GM19328 (cell line): ENCODE measurements at regions not wholly inside any gene's neighbourhood (a gene's known extent, or its start where the extent isn't known, plus 50 kb on each side); places are given as distances from the start of the nearest gene placed in this dataset.

Experiments used
- ATAC-seq: cut with Tn5 transposase; IDR thresholded peaks from one replicate; pipeline ENCODE4 v1.9.1; 2021; ENCODE audit warnings: mild to moderate bottlenecking, moderate library complexity; ENCODE audit not compliant: unreplicated experiment

- no peak for ATAC-seq
Measured at GRCh38 chr16:52056259-52056658, 490.7 kb downstream of the TOX3 start.

- ATAC-seq = no peak
Measured at GRCh38 chr16:52055381-52055780, 491.6 kb downstream of the TOX3 start.

- no peak for ATAC-seq
Measured at GRCh38 chr16:52054326-52054725, 492.6 kb downstream of the TOX3 start.

- ATAC-seq = no peak
Measured at GRCh38 chr16:52052818-52053217, 494.1 kb downstream of the TOX3 start.

GRCh38 chr16:52051414-52052172 is 495.4 kb downstream of the TOX3 start:
- no peak for ATAC-seq

- no peak for ATAC-seq
Measured at GRCh38 chr16:52050418-52050817, 496.5 kb downstream of the TOX3 start.

GRCh38 chr16:52035436-52035835 is 511.5 kb downstream of the TOX3 start:
- ATAC-seq = no peak

- no peak for ATAC-seq
Measured at GRCh38 chr16:52034830-52035229, 512.1 kb downstream of the TOX3 start.

GRCh38 chr16:52033992-52034391 is 513.0 kb downstream of the TOX3 start:
- ATAC-seq = no peak

- ATAC-seq = no peak
Measured at GRCh38 chr16:52022980-52023379, 524.0 kb downstream of the TOX3 start.

GRCh38 chr16:52022177-52022576 is 524.8 kb downstream of the TOX3 start:
- ATAC-seq = no peak

- no peak for ATAC-seq
Measured at GRCh38 chr16:52016387-52016786, 530.6 kb downstream of the TOX3 start.

- ATAC-seq = no peak
Measured at GRCh38 chr16:52005551-52005950, 541.4 kb downstream of the TOX3 start.

- no peak for ATAC-seq
Measured at GRCh38 chr16:52004343-52004742, 542.6 kb downstream of the TOX3 start.

GRCh38 chr16:52002026-52002425 is 544.9 kb downstream of the TOX3 start:
- no peak for ATAC-seq

- ATAC-seq = no peak
Measured at GRCh38 chr16:51996516-51996915, 550.4 kb downstream of the TOX3 start.

- ATAC-seq = no peak
Measured at GRCh38 chr16:51994597-51994996, 552.3 kb downstream of the TOX3 start.

- ATAC-seq = no peak
Measured at GRCh38 chr16:51989637-51990230, 557.2 kb downstream of the TOX3 start.

GRCh38 chr16:51988977-51989376 is 558.0 kb downstream of the TOX3 start:
- ATAC-seq = no peak

- ATAC-seq = no peak
Measured at GRCh38 chr16:51987519-51987918, 559.4 kb downstream of the TOX3 start.

- no peak for ATAC-seq
Measured at GRCh38 chr16:51986717-51987116, 560.2 kb downstream of the TOX3 start.

- ATAC-seq = no peak
Measured at GRCh38 chr16:51986301-51986700, 560.6 kb downstream of the TOX3 start.

- no peak for ATAC-seq
Measured at GRCh38 chr16:51985126-51985525, 561.8 kb downstream of the TOX3 start.
